ENCODE measurements at regions not wholly inside any gene's neighbourhood (a gene's known extent, or its start where the extent isn't known, plus 50 kb on each side); places are given as distances from the start of the nearest gene placed in this dataset.

GRCh38 chr9:71245651-71246050, 124.2 kb upstream of the TRPM3 start:
- Histone ChIP-seq H3K4me3 (IDR thresholded peaks at IDR 0.05; ENCODE audit: insufficient read depth, low read depth, low read length) (no peak overlapping the region), H3K9ac (no peak overlapping the region), H3K79me2 (ENCODE audit: insufficient read depth, low read depth) (no peaks in the 10 kb centered on the region), H3K27me3 (ENCODE audit: insufficient read depth, low read depth) (no peaks in the 10 kb centered on the region), H3K4me2 (no peak overlapping the region), H3K4me1 (ENCODE audit: low read depth, poor library complexity, severe bottlenecking) (no peaks in the 10 kb centered on the region), H2AFZ (ENCODE audit: low read depth) (no peak overlapping the region), H3K36me3 (ENCODE audit: insufficient read depth) (no peaks in the 10 kb centered on the region), H4K20me1 (ENCODE audit: insufficient read depth) (no peaks in the 10 kb centered on the region), H3K27ac (no peak overlapping the region)
- TF ChIP-seq CTCF (conservative IDR thresholded peaks at IDR 0.05; ENCODE audit: low read depth, low read length): no peak

- H3K79me2 ChIP-seq (ENCODE audit: insufficient read depth, low read depth): no peaks in the 10 kb centered on the region
- H3K4me1 ChIP-seq (ENCODE audit: low read depth, poor library complexity, severe bottlenecking): no peaks in the 10 kb centered on the region
- no peak overlapping the region for H3K4me2 ChIP-seq
- no peak for TF ChIP-seq CTCF (conservative IDR thresholded peaks at IDR 0.05; ENCODE audit: low read depth, low read length)
- H3K36me3 ChIP-seq (ENCODE audit: insufficient read depth): no peaks in the 10 kb centered on the region
- no peaks in the 10 kb centered on the region for H4K20me1 ChIP-seq (ENCODE audit: insufficient read depth)
- no peak overlapping the region for H2AFZ ChIP-seq (ENCODE audit: low read depth)
- no peaks in the 10 kb centered on the region for H3K27me3 ChIP-seq (ENCODE audit: insufficient read depth, low read depth)
- no peak overlapping the region for H3K27ac ChIP-seq
- no peak overlapping the region for H3K4me3 ChIP-seq (IDR thresholded peaks at IDR 0.05; ENCODE audit: insufficient read depth, low read depth, low read length)
- H3K9ac ChIP-seq: no peak overlapping the region
These were observed 122.5 kb upstream of the TRPM3 start for GRCh38 chr9:71243951-71244350.

DNA sequence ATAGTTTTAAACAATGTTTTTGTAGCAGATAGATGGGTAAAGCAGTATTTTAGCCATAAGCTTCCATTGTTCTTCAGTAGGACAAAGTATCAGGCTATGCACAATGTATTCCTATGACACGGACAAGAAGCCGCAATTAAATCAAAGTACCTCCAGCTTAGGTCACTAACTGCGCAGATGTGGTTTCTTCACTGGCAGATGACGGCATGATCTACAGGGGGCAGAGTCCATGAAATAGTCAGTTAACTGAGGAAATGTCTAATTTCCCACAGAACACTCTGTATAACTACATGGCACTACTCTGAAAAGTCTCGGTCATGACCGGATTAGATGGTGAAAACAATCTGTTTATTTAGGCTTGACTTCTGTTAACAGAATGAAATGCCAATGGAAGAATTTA, 120.7 kb upstream of the TRPM3 start:
- Histone ChIP-seq H4K20me1 (ENCODE audit: insufficient read depth) (no peaks in the 10 kb centered on the region), H3K4me2 (no peak overlapping the region), H3K9ac (no peak overlapping the region), H3K27ac (no peak overlapping the region), H3K4me3 (IDR thresholded peaks at IDR 0.05; ENCODE audit: insufficient read depth, low read depth, low read length) (no peak overlapping the region), H3K27me3 (ENCODE audit: insufficient read depth, low read depth) (no peaks in the 10 kb centered on the region), H3K4me1 (ENCODE audit: low read depth, poor library complexity, severe bottlenecking) (no peaks in the 10 kb centered on the region), H3K36me3 (ENCODE audit: insufficient read depth) (no peaks in the 10 kb centered on the region), H2AFZ (ENCODE audit: low read depth) (no peak overlapping the region), H3K79me2 (ENCODE audit: insufficient read depth, low read depth) (no peaks in the 10 kb centered on the region)
- no peak for TF ChIP-seq CTCF (conservative IDR thresholded peaks at IDR 0.05; ENCODE audit: low read depth, low read length)

DNA sequence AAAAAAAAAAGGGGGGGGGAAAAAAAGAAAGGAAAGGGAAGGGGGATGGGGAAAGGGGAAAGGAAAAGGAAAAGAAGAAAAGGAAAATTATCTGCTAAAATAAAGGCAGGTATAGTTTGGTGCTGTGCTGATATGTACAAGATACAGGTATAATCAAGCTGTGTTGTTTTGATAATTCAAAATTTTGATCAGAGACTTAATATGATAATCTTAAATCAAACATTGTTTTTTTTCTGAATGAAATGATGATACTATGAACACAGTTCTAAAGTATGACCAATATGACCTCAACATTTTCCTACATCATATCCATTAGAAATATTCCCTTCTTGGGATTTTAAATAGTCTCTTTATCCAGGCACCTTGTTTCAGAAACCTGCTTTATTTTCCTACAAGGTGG, 115.6 kb upstream of the TRPM3 start:
- Histone ChIP-seq H3K27me3 (ENCODE audit: insufficient read depth, low read depth) (no peaks in the 10 kb centered on the region), H3K4me1 (ENCODE audit: low read depth, poor library complexity, severe bottlenecking) (no peaks in the 10 kb centered on the region), H2AFZ (ENCODE audit: low read depth) (no peak overlapping the region), H3K9ac (no peak overlapping the region), H4K20me1 (ENCODE audit: insufficient read depth) (no peaks in the 10 kb centered on the region), H3K27ac (no peak overlapping the region), H3K79me2 (ENCODE audit: insufficient read depth, low read depth) (no peaks in the 10 kb centered on the region), H3K4me2 (no peak overlapping the region), H3K36me3 (ENCODE audit: insufficient read depth) (no peaks in the 10 kb centered on the region), H3K4me3 (IDR thresholded peaks at IDR 0.05; ENCODE audit: insufficient read depth, low read depth, low read length) (no peak overlapping the region)
- no peak for TF ChIP-seq CTCF (conservative IDR thresholded peaks at IDR 0.05; ENCODE audit: low read depth, low read length)

- H3K4me1 ChIP-seq (ENCODE audit: low read depth, poor library complexity, severe bottlenecking): no peaks in the 10 kb centered on the region
- no peaks in the 10 kb centered on the region for H4K20me1 ChIP-seq (ENCODE audit: insufficient read depth)
- TF ChIP-seq CTCF (conservative IDR thresholded peaks at IDR 0.05; ENCODE audit: low read depth, low read length): no peak
- H3K27me3 ChIP-seq (ENCODE audit: insufficient read depth, low read depth): no peaks in the 10 kb centered on the region
- H3K4me3 ChIP-seq (IDR thresholded peaks at IDR 0.05; ENCODE audit: insufficient read depth, low read depth, low read length): no peak overlapping the region
- no peak overlapping the region for H3K9ac ChIP-seq
- H3K79me2 ChIP-seq (ENCODE audit: insufficient read depth, low read depth): no peaks in the 10 kb centered on the region
- H3K36me3 ChIP-seq (ENCODE audit: insufficient read depth): no peaks in the 10 kb centered on the region
- H3K27ac ChIP-seq: no peak overlapping the region
- no peak overlapping the region for H3K4me2 ChIP-seq
- H2AFZ ChIP-seq (ENCODE audit: low read depth): no peak overlapping the region
These were observed 112.2 kb upstream of the TRPM3 start for GRCh38 chr9:71233646-71234045.
